ENCODE measurements at regions not wholly inside any gene's neighbourhood (a gene's known extent, or its start where the extent isn't known, plus 50 kb on each side); places are given as distances from the start of the nearest gene placed in this dataset.

DNA sequence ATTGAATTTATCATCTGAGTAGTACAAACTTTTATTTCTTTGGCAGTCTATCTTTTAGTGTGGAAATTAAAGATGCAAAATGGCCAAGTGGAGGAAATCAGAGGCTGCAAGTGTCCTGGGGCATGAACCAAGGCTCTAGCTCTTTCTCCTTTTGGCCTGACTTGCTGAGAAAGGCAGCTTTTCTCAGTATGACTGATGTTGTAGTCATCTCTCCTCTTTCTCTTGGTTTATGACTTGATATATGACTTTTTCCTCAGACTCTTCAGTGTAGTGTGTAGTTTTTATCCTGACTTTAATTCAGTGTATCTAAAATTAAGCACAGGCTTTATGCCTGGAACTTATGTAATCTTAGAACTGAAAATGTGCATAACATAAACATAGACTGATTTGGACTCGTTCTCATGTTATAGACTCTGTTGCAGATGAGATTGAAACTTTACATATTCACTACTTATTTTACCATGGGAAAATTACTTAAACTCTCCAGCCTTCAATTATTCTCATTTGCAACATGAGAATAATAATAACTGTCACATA, 65.7 kb downstream of the SLITRK5 start:
- ATAC-seq = no peak
- intact Hi-C loops (cut with DNase I, micrococcal nuclease) = no loop called here
- Histone ChIP-seq H3K4me3 (no peak overlapping the region), H3K36me3 (ENCODE audit: low read depth) (no peaks in the 10 kb centered on the region), H3K4me1 (ENCODE audit: low read depth) (no peaks in the 10 kb centered on the region), H3K9me3 (no peaks in the 10 kb centered on the region)
- TF ChIP-seq, protein P1, sequence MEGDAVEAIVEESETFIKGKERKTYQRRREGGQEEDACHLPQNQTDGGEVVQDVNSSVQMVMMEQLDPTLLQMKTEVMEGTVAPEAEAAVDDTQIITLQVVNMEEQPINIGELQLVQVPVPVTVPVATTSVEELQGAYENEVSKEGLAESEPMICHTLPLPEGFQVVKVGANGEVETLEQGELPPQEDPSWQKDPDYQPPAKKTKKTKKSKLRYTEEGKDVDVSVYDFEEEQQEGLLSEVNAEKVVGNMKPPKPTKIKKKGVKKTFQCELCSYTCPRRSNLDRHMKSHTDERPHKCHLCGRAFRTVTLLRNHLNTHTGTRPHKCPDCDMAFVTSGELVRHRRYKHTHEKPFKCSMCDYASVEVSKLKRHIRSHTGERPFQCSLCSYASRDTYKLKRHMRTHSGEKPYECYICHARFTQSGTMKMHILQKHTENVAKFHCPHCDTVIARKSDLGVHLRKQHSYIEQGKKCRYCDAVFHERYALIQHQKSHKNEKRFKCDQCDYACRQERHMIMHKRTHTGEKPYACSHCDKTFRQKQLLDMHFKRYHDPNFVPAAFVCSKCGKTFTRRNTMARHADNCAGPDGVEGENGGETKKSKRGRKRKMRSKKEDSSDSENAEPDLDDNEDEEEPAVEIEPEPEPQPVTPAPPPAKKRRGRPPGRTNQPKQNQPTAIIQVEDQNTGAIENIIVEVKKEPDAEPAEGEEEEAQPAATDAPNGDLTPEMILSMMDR (IDR thresholded peaks at IDR 0.05) = no peak
- DNase-seq = no peak

DNA sequence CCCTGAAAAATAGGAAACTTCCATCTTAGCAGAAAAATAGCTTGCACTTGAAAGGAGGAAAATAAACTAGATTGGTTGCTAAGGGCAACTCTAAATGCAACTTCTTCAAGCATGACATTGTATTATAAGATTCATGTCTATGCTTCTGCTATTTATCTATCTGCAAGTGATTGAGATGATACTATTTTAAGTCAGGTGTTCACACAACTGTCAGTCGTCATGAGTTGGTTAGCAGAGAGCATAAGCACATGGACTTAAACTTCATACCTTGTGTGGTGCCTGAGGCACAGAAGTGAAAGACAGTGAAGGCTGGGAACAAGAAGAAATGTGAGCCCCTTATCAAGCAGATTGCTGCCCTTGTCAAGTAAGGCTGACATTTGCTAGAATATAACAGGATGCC, 82.9 kb downstream of the SLITRK5 start:
- no peaks in the 10 kb centered on the region for H3K9me3 ChIP-seq
- intact Hi-C loops (cut with DNase I, micrococcal nuclease) = no loop called here
- TF ChIP-seq, protein P1 (IDR thresholded peaks at IDR 0.05) = no peak
- ATAC-seq (no peak), DNase-seq (no peak)
- H3K4me3 ChIP-seq = no peak overlapping the region
- no peaks in the 10 kb centered on the region for H3K36me3 ChIP-seq (ENCODE audit: low read depth)
- H3K4me1 ChIP-seq (ENCODE audit: low read depth) = no peaks in the 10 kb centered on the region

DNA sequence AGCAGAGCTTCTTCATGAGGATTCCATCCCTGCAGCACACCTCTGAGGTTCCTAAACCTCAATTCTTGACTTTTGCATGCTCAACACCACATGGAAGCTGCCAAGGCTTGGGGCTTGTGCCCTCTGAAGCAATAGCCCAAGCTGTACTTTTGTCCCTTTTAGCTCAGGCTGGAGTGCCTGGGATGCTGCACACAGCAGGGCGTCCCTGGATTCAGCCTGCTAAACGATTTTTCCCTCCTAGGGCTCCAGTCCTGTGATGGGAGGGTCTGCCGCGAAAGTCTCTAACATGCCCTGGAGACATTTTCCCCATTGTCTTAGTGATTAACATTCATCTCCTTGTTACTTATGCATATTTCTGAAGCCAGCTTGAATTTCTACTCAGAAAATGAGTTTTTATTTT, 98.3 kb downstream of the SLITRK5 start:
- no peak overlapping the region for H3K4me3 ChIP-seq
- intact Hi-C loops (cut with DNase I, micrococcal nuclease) = no loop called here
- no peaks in the 10 kb centered on the region for H3K36me3 ChIP-seq (ENCODE audit: low read depth)
- TF ChIP-seq, protein P1 (IDR thresholded peaks at IDR 0.05) = no peak
- H3K4me1 ChIP-seq (ENCODE audit: low read depth) = no peaks in the 10 kb centered on the region
- H3K9me3 ChIP-seq = no peaks in the 10 kb centered on the region
- DNase-seq = no peak
- ATAC-seq = no peak

DNA sequence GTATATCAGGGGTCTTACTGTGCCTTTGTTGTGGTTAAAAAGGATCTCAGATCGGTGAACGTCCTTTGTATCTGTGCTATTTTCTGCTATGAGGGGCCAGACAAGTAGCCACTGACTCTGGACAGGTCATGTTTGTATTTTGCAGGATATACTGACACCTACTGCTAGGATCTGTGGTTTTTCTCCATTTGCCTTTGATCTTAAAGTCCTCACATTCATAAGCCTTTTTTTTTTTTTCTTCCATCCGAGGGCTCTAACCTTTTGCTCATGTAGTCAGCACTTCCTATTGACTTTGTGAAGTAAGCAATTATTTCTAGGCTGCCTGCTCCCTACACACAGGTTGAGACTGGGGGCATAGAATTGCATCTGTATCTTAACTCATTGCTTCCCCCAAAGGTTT, 106.2 kb downstream of the SLITRK5 start:
- Histone ChIP-seq H3K4me3 (no peak overlapping the region), H3K36me3 (ENCODE audit: low read depth) (no peaks in the 10 kb centered on the region), H3K4me1 (ENCODE audit: low read depth) (no peaks in the 10 kb centered on the region), H3K9me3 (no peaks in the 10 kb centered on the region)
- intact Hi-C loops (cut with DNase I, micrococcal nuclease) = no loop called here
- TF ChIP-seq, protein P1 (IDR thresholded peaks at IDR 0.05) = no peak
- DNase-seq = no peak
- ATAC-seq = no peak

DNA sequence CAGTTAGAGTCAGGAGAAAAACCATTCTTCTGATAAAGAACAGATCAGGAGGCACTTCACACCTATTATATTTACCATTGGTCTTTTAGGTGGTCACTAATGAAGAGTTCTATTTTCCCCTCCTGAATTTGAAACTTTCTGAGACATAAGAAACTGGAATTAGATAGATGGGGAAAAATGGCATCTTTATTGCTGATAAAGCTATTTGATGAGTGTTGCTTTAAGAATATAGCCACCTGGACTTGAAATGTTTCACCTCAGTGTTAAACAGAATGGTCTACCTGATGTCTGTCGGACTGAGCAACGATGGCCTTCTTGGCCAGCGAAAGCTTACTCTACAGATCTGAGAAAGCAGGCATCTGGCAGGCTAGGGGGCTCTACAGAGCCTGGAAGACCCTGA, 107.0 kb downstream of the SLITRK5 start:
- no peaks in the 10 kb centered on the region for H3K9me3 ChIP-seq
- no peaks in the 10 kb centered on the region for H3K4me1 ChIP-seq (ENCODE audit: low read depth)
- no peaks in the 10 kb centered on the region for H3K36me3 ChIP-seq (ENCODE audit: low read depth)
- DNase-seq (no peak), ATAC-seq (no peak)
- no peak overlapping the region for H3K4me3 ChIP-seq
- intact Hi-C loops (cut with DNase I, micrococcal nuclease) = no loop called here
- TF ChIP-seq, protein P1 (IDR thresholded peaks at IDR 0.05) = no peak

DNA sequence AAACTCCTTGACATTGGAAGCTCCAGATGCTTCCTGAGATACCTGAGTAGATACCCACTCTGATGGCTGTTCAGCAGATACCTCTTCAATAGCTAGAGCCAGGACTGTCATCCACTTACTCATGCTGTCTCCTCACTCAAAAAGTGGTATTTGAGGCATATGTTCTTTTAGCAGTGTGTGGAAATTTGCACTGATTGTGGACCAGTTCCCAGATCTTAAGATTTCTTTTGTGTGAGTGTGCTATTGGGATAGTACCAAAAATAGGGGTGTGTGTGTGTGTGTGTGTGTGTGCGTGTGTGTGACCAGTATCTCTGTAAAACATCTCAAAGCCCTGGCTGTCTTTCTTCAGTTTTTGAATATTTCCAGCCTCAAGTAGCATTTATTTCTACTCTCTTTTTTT, 108.3 kb downstream of the SLITRK5 start:
- intact Hi-C loops (cut with DNase I, micrococcal nuclease) = no loop called here
- no peaks in the 10 kb centered on the region for H3K4me1 ChIP-seq (ENCODE audit: low read depth)
- no peak overlapping the region for H3K4me3 ChIP-seq
- no peaks in the 10 kb centered on the region for H3K36me3 ChIP-seq (ENCODE audit: low read depth)
- TF ChIP-seq, protein P1 (IDR thresholded peaks at IDR 0.05) = no peak
- ATAC-seq (no peak), DNase-seq (no peak)
- no peaks in the 10 kb centered on the region for H3K9me3 ChIP-seq
